HG03045 (cell line): ENCODE measurements at regions not wholly inside any gene's neighbourhood (a gene's known extent, or its start where the extent isn't known, plus 50 kb on each side); places are given as distances from the start of the nearest gene placed in this dataset.

Experiments
- ATAC-seq: cut with Tn5 transposase; IDR thresholded peaks from one replicate; pipeline ENCODE4 v1.9.1; 2021; ENCODE audit warnings: mild to moderate bottlenecking, moderate library complexity; ENCODE audit not compliant: unreplicated experiment

DNA sequence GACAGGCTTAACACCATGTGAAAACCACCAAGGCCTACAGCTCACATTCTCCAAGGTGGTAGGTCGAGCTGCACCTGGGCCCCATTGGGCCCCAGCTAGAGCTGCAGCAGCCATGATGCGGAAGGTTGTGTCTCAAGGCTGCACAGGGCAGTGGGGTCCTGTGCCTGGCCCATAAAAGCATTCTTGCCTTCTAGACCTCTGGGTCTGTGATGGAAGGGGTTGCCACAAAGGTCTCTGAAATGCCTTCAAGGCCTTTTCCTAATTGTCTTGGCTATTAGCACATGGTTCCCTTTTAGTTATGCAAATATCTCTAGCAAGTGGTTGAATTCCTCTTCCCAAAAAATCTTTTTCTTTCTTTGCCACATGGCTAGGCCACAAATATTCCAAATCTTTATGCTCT lies 52.5 kb upstream of the C11orf58 start:
- no peak for ATAC-seq

- no peak for ATAC-seq
Observed at GRCh38 chr11:16678466-16679116, 59.9 kb upstream of the C11orf58 start.

DNA sequence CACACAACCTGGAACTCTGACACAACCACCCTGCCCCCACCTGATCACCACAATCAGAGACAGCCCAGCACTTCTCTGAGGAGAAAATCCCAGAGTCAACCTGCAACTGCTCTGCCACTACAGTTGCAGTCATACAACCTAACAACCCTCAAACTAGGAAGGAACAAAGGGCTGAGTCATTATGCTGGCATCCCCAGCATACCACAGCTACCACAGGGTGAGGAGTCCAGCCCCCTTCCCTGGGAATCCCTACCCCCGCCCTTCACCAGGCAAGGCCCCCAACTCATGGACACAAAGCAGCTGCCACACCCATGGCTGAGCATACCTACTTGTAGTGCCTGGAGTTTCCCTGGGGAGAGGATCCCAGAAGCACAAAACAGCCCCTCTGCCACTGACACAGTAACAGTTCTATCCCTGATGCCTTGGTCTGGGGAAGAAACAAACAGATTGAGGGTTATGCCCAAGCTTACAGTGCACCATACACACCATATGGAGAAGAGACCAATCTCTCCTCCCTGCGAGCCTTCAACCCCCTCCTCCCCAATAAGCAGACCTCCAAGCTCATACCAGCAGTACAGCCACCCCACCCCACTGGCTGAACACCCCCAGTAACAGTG lies 68.5 kb upstream of the C11orf58 start:
- no peak for ATAC-seq

DNA sequence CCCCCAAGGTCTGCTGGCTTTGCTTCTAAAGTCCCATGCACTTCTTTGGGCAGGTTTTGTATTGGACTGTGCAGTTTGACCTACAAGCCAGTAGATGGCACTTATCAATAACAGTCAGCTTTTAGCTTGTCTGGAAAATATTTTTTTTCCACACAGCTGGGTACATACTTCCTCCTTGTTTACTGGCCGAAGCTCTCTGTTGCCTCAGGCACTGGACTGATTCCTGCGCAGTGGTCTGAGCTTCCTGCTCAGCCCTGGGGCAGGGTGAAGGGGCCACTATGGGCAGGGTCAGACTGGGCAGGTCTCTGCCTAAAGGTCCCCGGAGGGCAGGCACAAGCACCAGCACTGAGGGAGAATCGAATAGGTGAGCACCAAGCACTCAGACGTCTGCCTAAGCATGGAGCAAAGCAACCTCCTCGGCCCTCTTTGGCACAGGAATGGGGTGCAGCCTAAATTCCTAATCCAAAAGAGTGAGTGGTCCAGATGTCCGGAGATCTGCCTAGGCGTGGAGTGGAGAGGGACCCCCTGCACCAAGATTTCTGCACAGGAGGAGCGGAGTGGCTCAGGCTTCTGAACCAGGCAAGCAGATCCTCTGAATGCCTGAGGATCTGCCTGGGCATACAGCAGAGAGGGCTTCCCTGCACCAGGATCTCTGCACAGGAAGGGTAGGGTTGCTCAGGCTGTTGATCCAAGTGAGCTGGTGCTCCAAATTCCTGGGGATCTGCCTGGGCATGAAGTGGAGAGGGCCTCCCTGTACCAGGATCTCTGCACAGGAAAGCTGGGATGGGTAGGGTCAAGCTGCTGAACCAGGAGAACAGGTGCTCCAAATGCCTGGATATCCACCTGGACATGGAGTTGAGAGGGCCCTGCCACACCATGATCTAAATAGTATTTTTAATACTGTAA lies 105.9 kb upstream of the C11orf58 start:
- no peak for ATAC-seq

DNA sequence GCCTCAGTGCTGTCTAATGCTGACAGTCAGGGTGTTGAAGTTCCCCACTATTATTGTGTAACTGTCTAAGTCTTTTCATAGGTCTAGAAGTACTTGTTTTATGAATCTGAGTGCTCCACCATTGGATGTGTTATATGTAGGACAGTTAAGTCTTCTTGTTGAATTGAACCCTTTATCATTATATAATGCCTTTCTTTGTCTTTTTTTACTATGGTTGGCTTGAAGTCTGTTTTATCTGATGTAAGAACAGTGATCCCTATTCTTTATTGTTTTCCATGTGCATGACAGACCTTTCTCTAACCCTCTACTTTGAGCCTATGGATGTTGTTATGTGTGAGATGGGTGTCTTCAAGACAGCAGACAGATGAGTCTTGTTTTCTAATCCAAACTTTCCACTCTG lies 107.8 kb upstream of the C11orf58 start:
- no peak for ATAC-seq

DNA sequence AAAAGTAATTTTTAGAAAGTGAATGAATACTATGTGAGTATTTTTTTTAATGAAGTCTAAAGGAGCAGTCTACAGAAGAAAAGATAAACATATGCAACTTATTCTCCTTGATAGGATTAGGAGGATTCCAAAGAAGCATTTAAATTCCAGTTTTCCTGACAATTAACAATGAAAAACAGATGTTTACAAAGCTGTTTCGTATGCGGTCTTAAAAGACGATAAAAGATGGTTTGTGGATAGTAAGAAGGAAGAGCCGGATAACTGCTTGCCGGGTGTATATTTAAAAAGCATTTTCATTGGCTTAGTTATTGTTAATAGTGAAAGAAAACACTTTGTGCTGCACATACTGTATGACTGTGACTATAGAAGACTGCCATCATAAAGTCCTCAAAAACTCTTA lies 120.0 kb upstream of the C11orf58 start:
- no peak for ATAC-seq

- ATAC-seq = no peak
Observed at GRCh38 chr11:16615480-16615879, 123.0 kb upstream of the C11orf58 start.

DNA sequence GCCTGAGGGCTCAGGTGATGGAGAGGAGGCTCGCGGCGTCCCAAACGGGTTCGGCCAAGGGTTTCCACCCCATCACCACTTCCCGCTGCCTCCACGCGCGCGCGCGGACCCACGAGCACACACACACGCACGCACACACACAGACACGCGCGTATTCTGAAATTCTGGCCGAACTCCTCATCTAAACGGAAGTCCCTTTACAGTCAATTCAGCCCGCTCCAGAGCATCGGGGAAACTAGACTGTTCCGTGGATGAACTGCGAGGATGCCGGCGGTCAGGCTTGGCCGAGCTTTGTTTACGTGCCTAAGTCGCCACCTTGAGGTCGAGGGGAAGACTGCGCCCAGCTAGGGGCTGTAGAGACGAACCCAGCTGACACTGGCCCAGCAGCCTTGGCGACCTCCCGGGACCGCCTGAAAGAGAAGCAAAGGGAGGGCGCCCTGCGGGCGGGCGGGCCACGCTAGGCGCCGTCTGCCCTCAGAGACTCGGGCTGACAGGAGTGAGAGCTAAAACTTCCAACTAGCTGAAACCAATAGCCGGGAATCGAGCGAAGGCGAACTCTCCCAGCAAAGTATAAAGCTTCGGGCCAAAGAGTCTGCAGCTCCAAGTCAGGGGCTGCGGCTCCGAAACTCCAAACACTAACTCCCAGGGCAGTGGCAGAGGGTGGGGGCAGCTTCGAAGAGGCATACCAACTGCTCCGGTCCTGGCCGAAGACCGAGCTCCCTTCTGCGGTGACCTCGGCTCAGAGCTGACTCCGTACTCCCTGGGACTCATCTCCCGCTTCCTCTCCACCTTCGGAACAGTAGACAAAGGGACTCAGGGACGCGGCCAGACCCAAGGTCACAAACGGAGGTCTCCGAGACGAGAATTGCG lies 124.7 kb upstream of the C11orf58 start:
- ATAC-seq = peak; percentile 99

DNA sequence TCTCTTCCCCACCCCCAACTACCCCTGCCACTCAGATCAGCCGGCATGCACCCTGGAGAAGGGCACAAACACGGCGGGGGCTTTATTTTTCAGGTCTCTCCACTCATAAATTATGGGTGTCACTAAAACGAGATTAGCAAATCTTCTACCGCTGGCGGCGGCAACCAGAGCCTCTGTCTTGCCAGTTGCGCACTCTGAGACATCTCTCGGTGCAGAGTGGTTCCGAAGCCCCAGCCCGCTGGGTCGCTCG lies 125.3 kb upstream of the C11orf58 start:
- no peak for ATAC-seq

DNA sequence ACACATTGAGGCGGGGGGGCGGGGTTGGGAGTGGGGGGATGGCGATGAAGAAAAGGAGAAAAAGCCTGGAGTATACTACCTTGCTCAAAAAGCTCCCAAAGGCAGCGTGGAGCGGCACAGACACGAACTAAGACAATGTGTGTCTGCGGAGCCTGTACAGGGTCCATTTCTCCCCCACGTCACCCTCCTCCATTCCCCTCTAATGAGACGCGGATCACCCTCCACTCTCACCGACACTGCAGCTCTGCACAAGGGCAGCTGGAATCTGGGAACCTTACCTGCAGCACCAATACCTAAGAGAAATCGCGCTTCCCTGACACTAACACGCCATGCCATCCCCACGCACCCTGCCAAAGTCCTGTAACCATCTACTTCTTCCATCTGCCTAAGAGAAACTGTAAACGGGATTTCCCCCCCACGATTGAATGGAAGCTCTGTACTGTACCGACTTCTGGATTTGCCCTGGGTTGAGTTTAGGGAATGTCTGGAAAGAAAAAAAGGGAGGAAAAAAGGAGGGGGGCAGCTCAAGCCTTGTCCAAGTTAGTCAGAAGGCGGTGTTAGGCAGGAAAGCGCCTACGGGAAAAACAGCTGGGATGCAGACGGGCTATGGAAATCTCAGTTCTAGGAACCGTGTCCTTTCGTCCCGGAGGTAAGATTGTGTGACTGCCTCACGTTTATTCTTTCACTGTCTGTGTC lies 125.7 kb upstream of the C11orf58 start:
- no peak for ATAC-seq

DNA sequence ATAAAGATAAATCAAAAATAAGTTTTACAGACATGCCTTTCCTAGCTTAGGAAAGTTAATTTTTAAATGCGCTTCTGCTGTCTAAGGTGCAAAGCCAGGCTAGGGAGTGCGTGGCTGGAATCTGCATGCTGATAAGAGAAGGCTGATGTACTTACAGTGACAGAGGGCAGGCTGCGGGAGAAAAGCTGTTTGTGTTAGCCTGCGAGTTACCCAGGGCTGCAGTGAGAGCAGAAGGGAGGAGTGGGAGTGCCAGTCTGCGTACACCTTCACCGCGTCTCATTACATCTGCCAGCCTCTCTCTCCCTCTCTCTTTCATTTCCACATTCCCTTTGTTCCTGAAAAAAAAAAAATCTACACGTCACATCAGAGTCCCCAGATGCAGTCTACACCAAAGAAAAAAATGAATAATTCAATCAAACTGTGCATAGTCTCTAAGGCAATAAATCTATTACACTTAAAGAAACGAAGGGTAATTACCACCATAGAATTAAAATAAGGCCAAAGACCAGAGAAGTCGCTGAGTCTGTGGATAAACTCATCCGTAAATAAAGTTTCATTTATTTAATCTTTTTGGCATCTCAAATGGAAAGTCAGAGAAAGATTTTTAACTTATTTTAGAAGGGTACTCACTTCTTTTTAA lies 126.4 kb upstream of the C11orf58 start:
- no peak for ATAC-seq

GRCh38 chr11:16611401-16611921 lies 127.0 kb upstream of the C11orf58 start:
- no peak for ATAC-seq

GRCh38 chr11:16610738-16611388 lies 127.6 kb upstream of the C11orf58 start:
- no peak for ATAC-seq

GRCh38 chr11:16610213-16610737 lies 128.2 kb upstream of the C11orf58 start:
- ATAC-seq = no peak

DNA sequence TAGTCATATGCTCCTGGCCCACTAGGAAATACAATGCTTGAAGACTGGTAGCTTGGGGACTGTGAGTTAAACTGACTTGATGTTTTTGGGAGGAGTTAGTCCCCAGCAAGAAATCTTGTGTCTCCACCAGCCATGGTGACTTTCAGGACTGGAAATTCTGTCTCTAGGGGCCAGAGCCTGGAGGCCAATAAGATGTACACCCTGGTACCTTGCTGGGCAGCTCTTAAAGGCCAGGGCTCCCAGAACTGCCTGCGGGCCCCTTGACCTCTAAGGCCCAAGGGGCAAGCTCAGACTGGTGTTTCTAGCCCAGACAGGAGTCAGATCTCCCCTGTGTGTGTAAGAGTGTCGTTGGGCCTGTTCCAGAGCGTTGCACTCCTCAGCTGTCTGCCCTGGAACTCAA lies 128.7 kb upstream of the C11orf58 start:
- no peak for ATAC-seq

DNA sequence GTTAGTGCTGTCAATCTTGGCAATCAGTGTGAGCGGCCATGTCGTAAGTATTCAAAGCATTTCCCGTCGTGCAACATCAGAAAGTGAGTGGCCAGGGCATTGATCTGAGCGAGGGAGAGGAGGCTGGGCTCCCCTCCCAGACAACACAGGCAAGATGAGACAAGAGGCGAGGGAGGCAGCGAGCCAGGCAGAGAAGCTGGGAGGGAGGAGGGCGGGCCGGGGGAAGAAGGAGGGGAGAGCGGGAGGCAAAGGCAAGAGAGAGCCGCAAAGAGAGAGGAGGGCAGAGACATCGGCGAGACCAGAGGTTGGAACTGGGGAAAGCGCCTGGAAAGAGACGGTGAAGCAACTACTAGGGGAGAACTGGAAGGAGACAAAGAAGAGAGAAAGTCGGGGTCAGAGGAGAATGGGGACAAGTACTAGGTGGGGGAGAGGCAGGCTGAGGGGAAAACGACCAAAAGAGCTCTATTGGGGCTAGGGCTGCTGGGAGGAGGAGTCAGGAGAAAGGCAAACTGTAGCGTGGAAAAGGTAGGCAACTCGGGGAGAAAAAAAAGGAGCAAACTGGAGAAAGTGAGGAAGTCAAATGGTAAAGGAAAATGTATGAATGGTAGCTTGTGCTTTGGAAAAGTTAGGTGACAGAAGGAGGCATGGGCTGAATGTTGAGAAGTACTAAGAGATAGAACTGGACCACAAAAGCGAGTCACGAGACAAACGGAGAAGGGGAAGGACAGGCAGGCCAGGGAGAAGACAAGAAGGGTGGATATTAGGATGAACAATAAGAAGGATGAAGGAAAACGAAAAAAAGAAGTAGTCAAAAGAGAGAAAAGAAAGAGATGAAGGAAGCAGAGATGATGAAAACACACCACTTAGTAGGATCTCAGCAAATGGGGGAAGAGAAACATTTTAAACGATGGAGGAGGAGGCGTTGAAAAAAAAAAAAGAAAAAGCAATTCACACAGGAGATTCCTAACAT lies 130.5 kb upstream of the C11orf58 start:
- no peak for ATAC-seq

DNA sequence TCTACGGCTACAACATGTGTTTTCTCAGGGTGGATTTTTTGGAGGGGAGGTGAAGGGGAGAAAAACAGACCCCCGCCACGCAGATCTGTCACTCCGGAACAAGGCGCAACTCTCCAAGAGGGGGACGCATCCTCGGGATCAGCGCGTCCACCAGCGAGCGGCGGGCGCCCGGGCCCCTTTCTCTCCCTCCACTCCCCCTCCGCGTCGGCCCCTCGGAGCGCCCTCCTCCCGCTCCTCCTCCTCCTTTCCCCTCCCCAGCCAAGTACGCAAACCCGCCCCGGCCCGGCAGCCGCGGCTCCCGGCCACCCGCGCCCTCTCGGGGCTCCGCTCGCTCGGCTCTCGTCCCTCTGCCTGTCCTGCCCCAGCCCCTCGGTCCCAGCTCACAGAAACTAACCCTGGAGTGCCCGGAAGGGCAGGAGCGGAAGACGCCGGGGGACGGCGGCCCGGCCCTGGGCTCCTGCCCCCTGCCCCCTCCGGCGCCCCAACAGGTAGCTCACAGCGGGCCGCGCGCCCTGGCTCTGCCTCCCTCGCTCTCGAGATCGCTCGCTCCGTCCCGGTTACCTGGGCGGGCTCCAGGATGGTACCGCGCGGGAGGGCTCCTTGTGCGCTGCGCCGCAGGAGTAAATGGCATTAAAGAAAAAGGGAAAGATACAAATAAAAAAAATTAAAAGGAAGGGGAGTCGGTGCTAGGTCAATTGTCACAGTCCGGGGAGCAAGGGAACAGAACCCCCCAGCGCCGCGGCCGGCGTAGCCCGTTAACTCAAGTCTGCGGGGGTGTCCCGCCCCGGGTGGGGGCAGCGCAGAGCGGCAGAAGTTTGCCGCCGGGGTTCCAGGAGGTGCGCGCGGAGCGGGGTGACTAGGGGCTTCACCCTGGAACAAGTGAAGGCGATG lies 131.4 kb upstream of the C11orf58 start:
- ATAC-seq = no peak
